OCI-LY3 (cell line): ENCODE measurements at regions not wholly inside any gene's neighbourhood (a gene's known extent, or its start where the extent isn't known, plus 50 kb on each side); places are given as distances from the start of the nearest gene placed in this dataset.

Experiments
- CTCF ChIP-seq: fragments of 200-600, 300-600 bp; sonication (generic); IDR thresholded peaks from 2 replicates; pipeline ENCODE4 v1.5.1; 2014; ENCODE audit warnings: antibody characterized with exemption, low read length, low read depth
- EZH2phosphoT487 ChIP-seq: fragments of 200-600 bp; shearing (Covaris generic); IDR thresholded peaks from 2 replicates; pipeline ENCODE4 v1.6.1; 2018; ENCODE audit warnings: antibody characterized with exemption, mixed run types, low read depth

- no peak for TF ChIP-seq CTCF
- no peak for TF ChIP-seq EZH2phosphoT487
Observed at GRCh38 chr1:24991697-24992096, 61.6 kb upstream of the RUNX3 start.
